ENCODE measurements at regions not wholly inside any gene's neighbourhood (a gene's known extent, or its start where the extent isn't known, plus 50 kb on each side); places are given as distances from the start of the nearest gene placed in this dataset.
A peak's percentile ranks its signal among the peaks of the same experiment; 100 is the strongest.

GRCh38 chrX:138908577-138908976, 197.1 kb upstream of the FGF13 start:
- in situ Hi-C loops (cut with MboI) = no loop called here
- ChIA-PET CTCF (ENCODE audit: low intra/inter-chr PET ratio) (no interaction called here), POLR2A (no interaction called here)
- BruUV-seq (replicated peaks) = no TSS peak
- TF ChIP-seq ZNF778 (CRISPR knock-in tag; IDR thresholded peaks at IDR 0.05) (no peak), RBM25 (IDR thresholded peaks at IDR 0.05; ENCODE audit: low read depth, low read length, severe bottlenecking) (peak; percentile 56)
- no peak for ATAC-seq
- Histone ChIP-seq H3K4me3 (no peak overlapping the region), H3K9ac (ENCODE audit: insufficient read depth in 1 of 2, low read depth in 2 of 2, low read length in 2 of 2) (no peak overlapping the region), H2AFZ (ENCODE audit: low read depth, low read length) (no peak overlapping the region), H3K9me1 (ENCODE audit: control insufficient read depth, insufficient read depth, low read length) (no peaks in the 10 kb centered on the region), H3K27me3 (ENCODE audit: control insufficient read depth in 2 of 2, insufficient read depth in 2 of 2, low read length in 2 of 2) (no peaks in the 10 kb centered on the region), H4K20me1 (replicated peaks; ENCODE audit: control insufficient read depth, insufficient read depth, low read length) (no peaks in the 10 kb centered on the region), H3K36me3 (ENCODE audit: control insufficient read depth, insufficient read depth, low read length) (peaks cover 5% of the 10 kb centered on the region; the same call in 1 of the 3 replicates), H3K27ac (ENCODE audit: extremely low read depth, low read depth, low read length) (no peak overlapping the region), H3K4me2 (ENCODE audit: insufficient read depth, low read length) (no peak overlapping the region), H3K79me2 (ENCODE audit: control insufficient read depth, insufficient read depth, low read length) (peaks cover 34% of the 10 kb centered on the region), H3K4me1 (replicated peaks in 1 of 2; ENCODE audit: control insufficient read depth in 2 of 2, insufficient read depth in 2 of 2, low read length in 2 of 2) (peaks cover 0 to 2% of the 10 kb centered on the region in 2 experiments; a peak in 1 of 5 replicates), H3K9me3 (replicated peaks; ENCODE audit: control insufficient read depth, insufficient read depth, low read depth, low read length) (no peaks in the 10 kb centered on the region)
- intact Hi-C loops (cut with micrococcal nuclease) = no loop called here
- 53% methylated on average over 2 of the region's 2 CpGs for WGBS (ENCODE audit: insufficient coverage, low coverage, missing lambda C conversion rate)
- no peak for DNase-seq (ENCODE audit: extremely low read depth in 1 of 4, low spot score in 3 of 4)
- no peak for FAIRE-seq

- no peaks in the 10 kb centered on the region; the same call in 1 of the 2 replicates for H4K20me1 ChIP-seq (replicated peaks; ENCODE audit: control insufficient read depth, insufficient read depth, low read length)
- in situ Hi-C loops (cut with MboI) = no loop called here
- no peaks in the 10 kb centered on the region for H3K36me3 ChIP-seq (ENCODE audit: control insufficient read depth, insufficient read depth, low read length)
- no peaks in the 10 kb centered on the region for H3K9me3 ChIP-seq (replicated peaks; ENCODE audit: control insufficient read depth, insufficient read depth, low read depth, low read length)
- H3K9ac ChIP-seq (ENCODE audit: insufficient read depth in 1 of 2, low read depth in 2 of 2, low read length in 2 of 2) = no peak overlapping the region
- H3K27ac ChIP-seq (ENCODE audit: extremely low read depth, low read depth, low read length) = no peak overlapping the region
- peaks cover 43% of the 10 kb centered on the region for H3K79me2 ChIP-seq (ENCODE audit: control insufficient read depth, insufficient read depth, low read length)
- ATAC-seq (no peak), DNase-seq (ENCODE audit: extremely low read depth in 1 of 4, low spot score in 3 of 4) (no peak), FAIRE-seq (no peak)
- H3K4me1 ChIP-seq (replicated peaks in 1 of 2; ENCODE audit: control insufficient read depth in 2 of 2, insufficient read depth in 2 of 2, low read length in 2 of 2) = no peaks in the 10 kb centered on the region
- H3K9me1 ChIP-seq (ENCODE audit: control insufficient read depth, insufficient read depth, low read length) = no peaks in the 10 kb centered on the region
- H3K4me3 ChIP-seq = no peak overlapping the region
- POLR2A ChIA-PET = interaction anchor here (1.1 kb wide), 1 partner anchor 9 kb away, joined by 3 read pairs; no protein-coding TSS in a partner anchor
- H3K27me3 ChIP-seq (ENCODE audit: control insufficient read depth in 2 of 2, insufficient read depth in 2 of 2, low read length in 2 of 2) = no peaks in the 10 kb centered on the region
- BruUV-seq (replicated peaks) = no TSS peak
- H3K4me2 ChIP-seq (ENCODE audit: insufficient read depth, low read length) = no peak overlapping the region
- WGBS (ENCODE audit: insufficient coverage, low coverage, missing lambda C conversion rate) = 58% methylated on average over 6 of the region's 6 CpGs
- CTCF ChIA-PET (ENCODE audit: low intra/inter-chr PET ratio) = no interaction called here
- H2AFZ ChIP-seq (ENCODE audit: low read depth, low read length) = no peak overlapping the region
- intact Hi-C loops (cut with micrococcal nuclease) = no loop called here
- TF ChIP-seq ZNF174 (CRISPR knock-in tag; IDR thresholded peaks at IDR 0.05) (no peak), ATF2 (CRISPR knock-in tag; IDR thresholded peaks at IDR 0.05) (no peak), HSF4 (CRISPR knock-in tag; IDR thresholded peaks at IDR 0.05; ENCODE audit: borderline replicate concordance) (no peak), FOXM1 (IDR thresholded peaks at IDR 0.05; ENCODE audit: low read depth) (no peak), FOXM1 (CRISPR knock-in tag; IDR thresholded peaks at IDR 0.05; ENCODE audit: low read depth) (no peak)
Observed at GRCh38 chrX:138897621-138898492, 186.3 kb upstream of the FGF13 start.
